ENCODE measurements at regions not wholly inside any gene's neighbourhood (a gene's known extent, or its start where the extent isn't known, plus 50 kb on each side); places are given as distances from the start of the nearest gene placed in this dataset.

DNA sequence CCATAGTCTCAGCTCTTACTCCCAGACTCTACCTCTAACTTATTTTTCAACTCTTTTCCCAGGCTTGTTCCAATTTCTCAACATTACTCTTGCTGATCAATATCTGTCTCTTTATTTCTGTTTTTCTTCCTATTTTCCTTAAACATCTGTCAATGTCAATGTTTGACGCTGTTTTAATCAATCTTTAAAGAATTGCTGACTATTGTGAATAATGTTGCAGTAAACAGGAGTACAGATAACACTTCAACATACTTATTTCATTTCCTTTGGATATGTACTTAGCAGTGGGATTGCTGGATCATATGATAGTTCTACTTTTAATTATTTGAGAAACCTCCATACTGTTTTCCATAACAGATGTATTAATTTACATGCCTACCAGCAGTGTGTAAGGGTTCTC is 229.0 kb downstream of the TRIM36 start:
- Histone ChIP-seq H3K79me2 (ENCODE audit: insufficient read depth, low read length) (no peaks in the 10 kb centered on the region), H3K36me3 (ENCODE audit: control insufficient read depth in 1 of 2, insufficient read depth in 2 of 2, low read length in 2 of 2) (no peaks in the 10 kb centered on the region), H3K9me3 (ENCODE audit: control insufficient read depth in 1 of 2, insufficient read depth in 1 of 2, low read depth in 1 of 2, low read length in 2 of 2) (no peaks in the 10 kb centered on the region), H3K9me2 (ENCODE audit: insufficient read depth) (no peaks in the 10 kb centered on the region), H3K4me2 (ENCODE audit: low read length) (no peak overlapping the region), H3K27ac (ENCODE audit: low read depth, low read length) (no peak overlapping the region), H3K27me3 (ENCODE audit: insufficient read depth, low read length) (no peaks in the 10 kb centered on the region), H2AFZ (ENCODE audit: low read depth, low read length, poor library complexity, severe bottlenecking) (no peak overlapping the region), H3K9ac (ENCODE audit: low read length) (no peak overlapping the region), H3K4me1 (ENCODE audit: control insufficient read depth in 1 of 2, insufficient read depth in 2 of 2, low read length in 2 of 2) (no peaks in the 10 kb centered on the region), H4K20me1 (ENCODE audit: insufficient read depth) (no peaks in the 10 kb centered on the region), H3K4me3 (replicated peaks in 1 of 2; ENCODE audit: low read depth in 1 of 2, low read length in 2 of 2) (no peak overlapping the region)
- CTCF ChIA-PET: no interaction called here
- intact Hi-C loops (cut with micrococcal nuclease): no loop called here
- POLR2A ChIA-PET: no interaction called here
- RAD21 ChIA-PET (ENCODE audit: low non-redundant PET in 1 of 2, low total read pairs in 2 of 2, uncharacterized antibody in 2 of 2, unreplicated experiment in 2 of 2): no interaction called here
- BruUV-seq (replicated peaks): no TSS peak
- TF ChIP-seq, protein P1, sequence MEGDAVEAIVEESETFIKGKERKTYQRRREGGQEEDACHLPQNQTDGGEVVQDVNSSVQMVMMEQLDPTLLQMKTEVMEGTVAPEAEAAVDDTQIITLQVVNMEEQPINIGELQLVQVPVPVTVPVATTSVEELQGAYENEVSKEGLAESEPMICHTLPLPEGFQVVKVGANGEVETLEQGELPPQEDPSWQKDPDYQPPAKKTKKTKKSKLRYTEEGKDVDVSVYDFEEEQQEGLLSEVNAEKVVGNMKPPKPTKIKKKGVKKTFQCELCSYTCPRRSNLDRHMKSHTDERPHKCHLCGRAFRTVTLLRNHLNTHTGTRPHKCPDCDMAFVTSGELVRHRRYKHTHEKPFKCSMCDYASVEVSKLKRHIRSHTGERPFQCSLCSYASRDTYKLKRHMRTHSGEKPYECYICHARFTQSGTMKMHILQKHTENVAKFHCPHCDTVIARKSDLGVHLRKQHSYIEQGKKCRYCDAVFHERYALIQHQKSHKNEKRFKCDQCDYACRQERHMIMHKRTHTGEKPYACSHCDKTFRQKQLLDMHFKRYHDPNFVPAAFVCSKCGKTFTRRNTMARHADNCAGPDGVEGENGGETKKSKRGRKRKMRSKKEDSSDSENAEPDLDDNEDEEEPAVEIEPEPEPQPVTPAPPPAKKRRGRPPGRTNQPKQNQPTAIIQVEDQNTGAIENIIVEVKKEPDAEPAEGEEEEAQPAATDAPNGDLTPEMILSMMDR (IDR thresholded peaks at IDR 0.05 in 2 of 3, conservative IDR thresholded peaks at IDR 0.05 in 1 of 3; ENCODE audit: borderline replicate concordance in 1 of 3, insufficient read depth in 1 of 3, low read depth in 2 of 3, low read length in 2 of 3): no peak
- TF ChIP-seq EZH2 (IDR thresholded peaks at IDR 0.05): no peak
- TF ChIP-seq CBX3 (IDR thresholded peaks at IDR 0.05; ENCODE audit: low read depth): no peak
- TF ChIP-seq, protein P2, sequence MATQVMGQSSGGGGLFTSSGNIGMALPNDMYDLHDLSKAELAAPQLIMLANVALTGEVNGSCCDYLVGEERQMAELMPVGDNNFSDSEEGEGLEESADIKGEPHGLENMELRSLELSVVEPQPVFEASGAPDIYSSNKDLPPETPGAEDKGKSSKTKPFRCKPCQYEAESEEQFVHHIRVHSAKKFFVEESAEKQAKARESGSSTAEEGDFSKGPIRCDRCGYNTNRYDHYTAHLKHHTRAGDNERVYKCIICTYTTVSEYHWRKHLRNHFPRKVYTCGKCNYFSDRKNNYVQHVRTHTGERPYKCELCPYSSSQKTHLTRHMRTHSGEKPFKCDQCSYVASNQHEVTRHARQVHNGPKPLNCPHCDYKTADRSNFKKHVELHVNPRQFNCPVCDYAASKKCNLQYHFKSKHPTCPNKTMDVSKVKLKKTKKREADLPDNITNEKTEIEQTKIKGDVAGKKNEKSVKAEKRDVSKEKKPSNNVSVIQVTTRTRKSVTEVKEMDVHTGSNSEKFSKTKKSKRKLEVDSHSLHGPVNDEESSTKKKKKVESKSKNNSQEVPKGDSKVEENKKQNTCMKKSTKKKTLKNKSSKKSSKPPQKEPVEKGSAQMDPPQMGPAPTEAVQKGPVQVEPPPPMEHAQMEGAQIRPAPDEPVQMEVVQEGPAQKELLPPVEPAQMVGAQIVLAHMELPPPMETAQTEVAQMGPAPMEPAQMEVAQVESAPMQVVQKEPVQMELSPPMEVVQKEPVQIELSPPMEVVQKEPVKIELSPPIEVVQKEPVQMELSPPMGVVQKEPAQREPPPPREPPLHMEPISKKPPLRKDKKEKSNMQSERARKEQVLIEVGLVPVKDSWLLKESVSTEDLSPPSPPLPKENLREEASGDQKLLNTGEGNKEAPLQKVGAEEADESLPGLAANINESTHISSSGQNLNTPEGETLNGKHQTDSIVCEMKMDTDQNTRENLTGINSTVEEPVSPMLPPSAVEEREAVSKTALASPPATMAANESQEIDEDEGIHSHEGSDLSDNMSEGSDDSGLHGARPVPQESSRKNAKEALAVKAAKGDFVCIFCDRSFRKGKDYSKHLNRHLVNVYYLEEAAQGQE (IDR thresholded peaks at IDR 0.05; ENCODE audit: low read depth): no peak
- no peak for TF ChIP-seq ZNF274 (IDR thresholded peaks at IDR 0.05; ENCODE audit: low read depth, low read length)
- no peak for TF ChIP-seq ELF1 (IDR thresholded peaks at IDR 0.05; ENCODE audit: borderline replicate concordance, low read depth)
- no peak for TF ChIP-seq YY1 (IDR thresholded peaks at IDR 0.05; ENCODE audit: extremely low read depth, insufficient replicate concordance, low read depth, low read length)
- TF ChIP-seq JUND (IDR thresholded peaks at IDR 0.05): no peak
- TF ChIP-seq, protein P3, sequence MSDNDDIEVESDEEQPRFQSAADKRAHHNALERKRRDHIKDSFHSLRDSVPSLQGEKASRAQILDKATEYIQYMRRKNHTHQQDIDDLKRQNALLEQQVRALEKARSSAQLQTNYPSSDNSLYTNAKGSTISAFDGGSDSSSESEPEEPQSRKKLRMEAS (IDR thresholded peaks at IDR 0.05): no peak
- TF ChIP-seq, protein P4, sequence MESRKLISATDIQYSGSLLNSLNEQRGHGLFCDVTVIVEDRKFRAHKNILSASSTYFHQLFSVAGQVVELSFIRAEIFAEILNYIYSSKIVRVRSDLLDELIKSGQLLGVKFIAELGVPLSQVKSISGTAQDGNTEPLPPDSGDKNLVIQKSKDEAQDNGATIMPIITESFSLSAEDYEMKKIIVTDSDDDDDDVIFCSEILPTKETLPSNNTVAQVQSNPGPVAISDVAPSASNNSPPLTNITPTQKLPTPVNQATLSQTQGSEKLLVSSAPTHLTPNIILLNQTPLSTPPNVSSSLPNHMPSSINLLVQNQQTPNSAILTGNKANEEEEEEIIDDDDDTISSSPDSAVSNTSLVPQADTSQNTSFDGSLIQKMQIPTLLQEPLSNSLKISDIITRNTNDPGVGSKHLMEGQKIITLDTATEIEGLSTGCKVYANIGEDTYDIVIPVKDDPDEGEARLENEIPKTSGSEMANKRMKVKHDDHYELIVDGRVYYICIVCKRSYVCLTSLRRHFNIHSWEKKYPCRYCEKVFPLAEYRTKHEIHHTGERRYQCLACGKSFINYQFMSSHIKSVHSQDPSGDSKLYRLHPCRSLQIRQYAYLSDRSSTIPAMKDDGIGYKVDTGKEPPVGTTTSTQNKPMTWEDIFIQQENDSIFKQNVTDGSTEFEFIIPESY (IDR thresholded peaks at IDR 0.05; ENCODE audit: extremely low read depth, insufficient replicate concordance, low read length): no peak
- no peak for TF ChIP-seq TCF7L2 (IDR thresholded peaks at IDR 0.05; ENCODE audit: borderline replicate concordance, extremely low read depth, insufficient read depth, insufficient read length)
- ATAC-seq (no peak), DNase-seq (ENCODE audit: low read depth, low spot score) (no peak)
